Testis (tissue), 2 donors: ENCODE measurements at regions not wholly inside any gene's neighbourhood (a gene's known extent, or its start where the extent isn't known, plus 50 kb on each side); places are given as distances from the start of the nearest gene placed in this dataset.

Experiments
- DNase-seq: peaks from one replicate; pipeline ENCODE4 v3.0.0-alpha.2; 2019
- H3K27ac ChIP-seq, 2 donors: fragments of 200-600 bp; sonication (generic); one replicate each; pipeline ENCODE4 v1.5.1; 2019
- H3K27me3 ChIP-seq: fragments of 200-600 bp; sonication (generic); one replicate; pipeline ENCODE4 v1.5.1; 2019
- H3K36me3 ChIP-seq: fragments of 200-600 bp; sonication (generic); one replicate; pipeline ENCODE4 v1.5.1; 2017; ENCODE audit warnings: low read depth; ENCODE audit errors: missing control alignments
- H3K4me1 ChIP-seq: fragments of 200-600 bp; sonication (generic); one replicate; pipeline ENCODE4 v1.5.1; 2019
- H3K4me3 ChIP-seq, 2 donors: fragments of 200-600 bp; sonication (generic); one replicate each; pipeline ENCODE4 v1.5.1; 2017 to 2019
- H3K9me3 ChIP-seq: fragments of 200-600 bp; sonication (generic); one replicate; pipeline ENCODE4 v1.5.1; 2017
- CTCF ChIP-seq, 3 experiments: fragments of 450-650 bp in 2 of 3; fragments of 200-600 bp in 1 of 3; sonication (generic) in 1 of 3; IDR thresholded peaks; one replicate each; pipeline ENCODE4 v1.5.1; 2016 to 2019; ENCODE audit warnings: antibody characterized with exemption in 3 of 3, mild to moderate bottlenecking in 2 of 3, moderate library complexity in 1 of 3
- POLR2A ChIP-seq: fragments of 450-650 bp; IDR thresholded peaks from one replicate; pipeline ENCODE4 v1.6.1; 2017; ENCODE audit warnings: antibody characterized with exemption, mild to moderate bottlenecking, moderate library complexity
- WGBS, 2 donors: methylation state at CpG; one replicate each; pipeline ENCODE4 v1.1.5; 2018; 5-methylcytosine and 5-hydroxymethylcytosine counted together
- intact Hi-C: fragments of 100-400 bp; cut with DNase I; formaldehyde crosslinking; loops from one replicate; pipeline ENCODE4 v1.15.1; 2023; ENCODE audit warnings: low total_unique reads

- intact Hi-C loops = no loop called here
- DNase-seq = no peak
- H3K27ac ChIP-seq = no peak overlapping the region
- no peak overlapping the region for H3K4me3 ChIP-seq
- no peaks in the 10 kb centered on the region for H3K9me3 ChIP-seq
- H3K36me3 ChIP-seq = no peaks in the 10 kb centered on the region
- H3K4me1 ChIP-seq = peaks cover 3% of the 10 kb centered on the region
- H3K27me3 ChIP-seq = no peaks in the 10 kb centered on the region
- TF ChIP-seq POLR2A (no peak), CTCF (IDR thresholded peaks at IDR 0.05) (no peak)
- WGBS, 2 donors = 85 to 88% methylated on average over 6 of the region's 6 CpGs
These were observed 126.3 kb downstream of the AASDH start for GRCh38 chr4:56261027-56261426.

GRCh38 chr4:56260320-56260719 is 127.0 kb downstream of the AASDH start:
- no peak overlapping the region for H3K4me3 ChIP-seq
- 86 to 92% methylated on average over 4 of the region's 4 CpGs for WGBS, 2 donors
- peaks cover 4% of the 10 kb centered on the region for H3K4me1 ChIP-seq
- no peak overlapping the region for H3K27ac ChIP-seq
- TF ChIP-seq POLR2A (no peak), CTCF (IDR thresholded peaks at IDR 0.05) (no peak)
- no peaks in the 10 kb centered on the region for H3K27me3 ChIP-seq
- H3K9me3 ChIP-seq = no peaks in the 10 kb centered on the region
- intact Hi-C loops = no loop called here
- no peaks in the 10 kb centered on the region for H3K36me3 ChIP-seq
- DNase-seq = no peak

- no peak overlapping the region for H3K4me3 ChIP-seq
- no peak overlapping the region for H3K27ac ChIP-seq
- intact Hi-C loops = no loop called here
- H3K36me3 ChIP-seq = no peaks in the 10 kb centered on the region
- TF ChIP-seq CTCF (IDR thresholded peaks at IDR 0.05) (no peak), POLR2A (no peak)
- 84 to 93% methylated on average over 2 of the region's 2 CpGs for WGBS, 2 donors
- no peak for DNase-seq
- H3K4me1 ChIP-seq = peaks cover 6% of the 10 kb centered on the region
- H3K27me3 ChIP-seq = no peaks in the 10 kb centered on the region
- H3K9me3 ChIP-seq = no peaks in the 10 kb centered on the region
These were observed 127.6 kb downstream of the AASDH start for GRCh38 chr4:56259655-56260054.

- Histone ChIP-seq H3K36me3 (no peaks in the 10 kb centered on the region), H3K27ac (no peak overlapping the region), H3K9me3 (no peaks in the 10 kb centered on the region), H3K4me3 (no peak overlapping the region), H3K4me1 (peaks cover 18% of the 10 kb centered on the region), H3K27me3 (no peaks in the 10 kb centered on the region)
- DNase-seq = no peak
- WGBS, 2 donors = 88 to 100% methylated on average over 1 of the region's 1 CpG
- intact Hi-C loops = no loop called here
- TF ChIP-seq CTCF (IDR thresholded peaks at IDR 0.05) (no peak), POLR2A (no peak)
These were observed 131.5 kb downstream of the AASDH start for GRCh38 chr4:56255820-56256219.

GRCh38 chr4:56253666-56254305 is 133.5 kb downstream of the AASDH start:
- Histone ChIP-seq H3K27ac (no peak overlapping the region), H3K36me3 (no peaks in the 10 kb centered on the region), H3K9me3 (no peaks in the 10 kb centered on the region), H3K4me1 (peaks cover 18% of the 10 kb centered on the region), H3K27me3 (no peaks in the 10 kb centered on the region), H3K4me3 (no peak overlapping the region)
- intact Hi-C loops = no loop called here
- TF ChIP-seq POLR2A = no peak
- TF ChIP-seq CTCF (IDR thresholded peaks at IDR 0.05) = no peak
- DNase-seq = peak; percentile 54
- 65 to 66% methylated on average over 4 of the region's 4 CpGs for WGBS, 2 donors
